A673 (cell line): ENCODE measurements at regions not wholly inside any gene's neighbourhood (a gene's known extent, or its start where the extent isn't known, plus 50 kb on each side); places are given as distances from the start of the nearest gene placed in this dataset.

Experiments
- BruUV-seq: library from RNA; stranded (reverse); fragments of 400-500 nt; replicated peaks from 2 replicates; lab custom pipeline; 2021; lab: Mats Ljungman, UMichigan
- CTCF ChIA-PET: fragments of 300-600 bp; sonication (Branson Sonifier 250); formaldehyde crosslinking; loops from one replicate; lab custom pipeline; 2022; ENCODE audit warnings: antibody characterized with exemption; lab: Charles Lee
- POLR2A ChIA-PET: fragments of 300-600 bp; sonication (Branson Sonifier 250); formaldehyde crosslinking; loops from one replicate; lab custom pipeline; 2022; ENCODE audit warnings: antibody characterized with exemption; ENCODE audit not compliant: low non-redundant PET; lab: Charles Lee
- DNase-seq: peaks from one replicate; pipeline ENCODE4 v3.0.0-alpha.2; 2015; ENCODE audit warnings: low spot score
- H3K27ac ChIP-seq: fragments of 200-600 bp; sonication (generic); 2 replicates; pipeline ENCODE4 v1.5.1; 2016; ENCODE audit warnings: mixed run types, low read depth, mild to moderate bottlenecking, mixed read lengths, antibody characterized with exemption, low read length; ENCODE audit not compliant: poor library complexity, severe bottlenecking
- H3K27me3 ChIP-seq: fragments of 200-600 bp; sonication (generic); replicated peaks from 2 replicates; pipeline ENCODE4 v1.6.1; 2017; ENCODE audit warnings: mixed run types, low read depth, mild to moderate bottlenecking, mixed read lengths, antibody characterized with exemption, low read length; ENCODE audit not compliant: insufficient read depth, poor library complexity
- H3K36me3 ChIP-seq: fragments of 200-600 bp; sonication (generic); 2 replicates; pipeline ENCODE4 v1.6.1; 2016; ENCODE audit warnings: mixed run types, mild to moderate bottlenecking, mixed read lengths, antibody characterized with exemption, low read length; ENCODE audit not compliant: insufficient read depth, poor library complexity, severe bottlenecking
- H3K4me1 ChIP-seq: fragments of 200-600 bp; sonication (generic); 2 replicates; pipeline ENCODE4 v1.6.1; 2017; ENCODE audit warnings: mixed run types, mild to moderate bottlenecking, mixed read lengths, antibody characterized with exemption, low read length; ENCODE audit not compliant: insufficient read depth, poor library complexity, severe bottlenecking
- H3K4me3 ChIP-seq: fragments of 200-600 bp; sonication (generic); 2 replicates; pipeline ENCODE4 v1.5.1; 2016; ENCODE audit warnings: low read depth, mixed run types, mild to moderate bottlenecking, mixed read lengths, low read length; ENCODE audit not compliant: poor library complexity, severe bottlenecking
- H3K9me3 ChIP-seq: fragments of 200-600 bp; sonication (generic); 2 replicates; pipeline ENCODE4 v1.6.1; 2016; ENCODE audit warnings: mixed run types, low read depth, mild to moderate bottlenecking, mixed read lengths, antibody characterized with exemption, low read length; ENCODE audit not compliant: poor library complexity, severe bottlenecking
- CTCF ChIP-seq: fragments of 300-800, 200-600 bp; sonication (generic); conservative IDR thresholded peaks from 2 replicates; pipeline ENCODE4 v1.5.1; 2017; ENCODE audit warnings: low read depth, mild to moderate bottlenecking, antibody characterized with exemption, low read length, moderate library complexity, mixed read lengths
- EZH2 ChIP-seq: fragments of 200-600 bp; sonication (generic); IDR thresholded peaks from 2 replicates; pipeline ENCODE4 v1.6.1; 2017; ENCODE audit warnings: borderline replicate concordance, low read depth, mild to moderate bottlenecking, mixed read lengths, antibody characterized with exemption, low read length; ENCODE audit not compliant: poor library complexity, severe bottlenecking
- intact Hi-C: fragments of 100-400 bp; cut with micrococcal nuclease; formaldehyde crosslinking; loops from one replicate; pipeline ENCODE4 v1.10.0; 2022; ENCODE audit not compliant: unreplicated experiment

DNA sequence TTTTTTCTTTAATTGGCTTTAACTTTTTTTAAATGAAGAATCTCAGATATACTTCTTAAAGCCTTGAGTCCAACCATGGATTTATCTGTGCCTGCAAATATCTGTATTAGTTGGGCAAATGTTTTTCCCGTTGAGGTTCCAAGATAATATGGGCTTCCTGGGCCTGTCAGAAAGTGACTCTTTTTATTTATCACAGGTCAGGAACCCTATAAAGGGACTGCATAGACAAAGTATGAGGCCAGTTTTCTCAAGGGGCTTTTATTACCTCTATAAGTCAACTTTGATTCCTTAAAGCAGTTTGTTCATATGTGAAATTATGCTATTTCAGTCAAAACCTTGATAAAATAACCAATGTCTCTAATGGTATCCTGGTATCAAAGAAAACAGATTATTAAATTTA, 80.2 kb upstream of the BMP2K start:
- Histone ChIP-seq H3K4me1 (no peaks in the 10 kb centered on the region), H3K4me3 (no peak overlapping the region), H3K27me3 (no peaks in the 10 kb centered on the region), H3K36me3 (no peaks in the 10 kb centered on the region), H3K9me3 (no peaks in the 10 kb centered on the region), H3K27ac (no peak overlapping the region)
- BruUV-seq, result no TSS peak
- intact Hi-C loops, result no loop called here
- TF ChIP-seq EZH2 (no peak), CTCF (no peak)
- no peak for DNase-seq
- POLR2A ChIA-PET, result no interaction called here
- CTCF ChIA-PET, result no interaction called here

DNA sequence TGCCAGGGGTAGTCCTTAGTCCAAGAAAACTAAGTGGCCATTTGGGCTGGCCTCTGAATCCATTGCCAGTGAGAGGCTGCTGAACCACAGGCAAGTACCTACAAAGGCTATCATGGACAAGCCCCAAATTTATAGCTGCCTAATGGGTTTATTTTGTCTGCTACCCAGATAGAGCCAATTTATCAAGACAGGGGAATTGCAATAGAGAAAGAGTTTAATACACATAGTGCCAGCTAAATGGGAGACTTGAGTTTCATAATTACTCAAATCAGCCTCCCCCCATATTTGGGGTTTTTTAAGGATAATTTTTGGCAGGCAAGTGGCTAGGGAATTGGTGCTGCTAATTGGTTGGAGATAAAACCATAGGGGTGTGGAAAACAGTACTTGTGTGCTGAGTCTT, 73.1 kb upstream of the BMP2K start:
- H3K27ac ChIP-seq, result no peak overlapping the region
- no peaks in the 10 kb centered on the region for H3K36me3 ChIP-seq
- no peaks in the 10 kb centered on the region for H3K9me3 ChIP-seq
- CTCF ChIA-PET, result no interaction called here
- H3K4me3 ChIP-seq, result no peak overlapping the region
- TF ChIP-seq CTCF (no peak), EZH2 (no peak)
- no peaks in the 10 kb centered on the region for H3K4me1 ChIP-seq
- BruUV-seq, result no TSS peak
- no peaks in the 10 kb centered on the region for H3K27me3 ChIP-seq
- POLR2A ChIA-PET, result no interaction called here
- intact Hi-C loops, result no loop called here
- DNase-seq, result no peak

DNA sequence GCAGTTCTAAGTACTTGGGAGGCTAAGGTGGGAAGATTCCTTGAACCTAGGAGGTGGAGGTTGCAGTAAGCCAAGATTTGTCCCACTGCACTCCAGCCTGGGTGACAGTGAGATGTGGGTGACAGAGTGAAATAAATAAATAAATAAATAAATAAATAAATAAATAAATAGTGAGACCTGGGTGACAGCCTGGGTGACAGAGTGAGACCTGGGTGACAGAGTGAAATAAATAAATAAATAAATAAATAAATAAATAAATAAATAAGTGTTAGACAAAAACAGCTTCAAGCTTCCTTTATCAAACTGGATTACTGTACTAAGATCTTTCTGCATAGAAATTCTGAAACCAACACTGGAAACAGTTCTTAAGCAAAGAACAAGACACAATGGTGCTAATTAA, 71.8 kb upstream of the BMP2K start:
- Histone ChIP-seq H3K4me3 (no peak overlapping the region), H3K9me3 (no peaks in the 10 kb centered on the region), H3K36me3 (no peaks in the 10 kb centered on the region), H3K4me1 (no peaks in the 10 kb centered on the region), H3K27ac (no peak overlapping the region), H3K27me3 (no peaks in the 10 kb centered on the region)
- ChIA-PET POLR2A (no interaction called here), CTCF (no interaction called here)
- no peak for TF ChIP-seq EZH2
- no peak for TF ChIP-seq CTCF
- no peak for DNase-seq
- intact Hi-C loops, result no loop called here
- BruUV-seq, result no TSS peak
